AG09319 (cell line): ENCODE measurements at regions not wholly inside any gene's neighbourhood (a gene's known extent, or its start where the extent isn't known, plus 50 kb on each side); places are given as distances from the start of the nearest gene placed in this dataset.

Experiments
- DNase-seq: peaks from one replicate; pipeline ENCODE4 v3.0.0-alpha.2; 2010; ENCODE audit warnings: low read depth; ENCODE audit errors: extremely low read depth
- TF ChIP-seq, protein P1 (sequence below): IDR thresholded peaks from 2 replicates; pipeline ENCODE4 v1.5.1; 2011; ENCODE audit warnings: low read depth, mild to moderate bottlenecking, inconsistent platforms, low read length, moderate library complexity

DNA sequence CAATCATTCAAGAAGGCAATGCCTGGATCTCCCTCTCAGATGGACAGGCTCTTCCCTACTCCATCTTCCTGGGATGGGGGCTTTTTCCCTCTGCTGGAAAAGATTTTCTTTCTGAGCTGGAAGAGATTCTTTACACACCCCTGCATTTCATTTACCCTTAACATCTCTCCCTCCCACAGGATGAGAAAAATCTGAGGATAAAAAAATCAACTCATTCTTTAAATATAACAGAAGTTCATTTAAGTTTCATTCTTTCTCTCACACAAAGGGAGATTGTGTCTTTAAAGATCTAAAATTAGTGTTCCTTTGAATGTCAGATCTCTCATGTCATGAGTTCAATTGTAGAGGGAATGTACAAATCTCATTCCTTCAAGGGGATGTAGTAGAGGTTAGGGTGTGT is 109.0 kb downstream of the ZNF518B start:
- TF ChIP-seq, protein P1, sequence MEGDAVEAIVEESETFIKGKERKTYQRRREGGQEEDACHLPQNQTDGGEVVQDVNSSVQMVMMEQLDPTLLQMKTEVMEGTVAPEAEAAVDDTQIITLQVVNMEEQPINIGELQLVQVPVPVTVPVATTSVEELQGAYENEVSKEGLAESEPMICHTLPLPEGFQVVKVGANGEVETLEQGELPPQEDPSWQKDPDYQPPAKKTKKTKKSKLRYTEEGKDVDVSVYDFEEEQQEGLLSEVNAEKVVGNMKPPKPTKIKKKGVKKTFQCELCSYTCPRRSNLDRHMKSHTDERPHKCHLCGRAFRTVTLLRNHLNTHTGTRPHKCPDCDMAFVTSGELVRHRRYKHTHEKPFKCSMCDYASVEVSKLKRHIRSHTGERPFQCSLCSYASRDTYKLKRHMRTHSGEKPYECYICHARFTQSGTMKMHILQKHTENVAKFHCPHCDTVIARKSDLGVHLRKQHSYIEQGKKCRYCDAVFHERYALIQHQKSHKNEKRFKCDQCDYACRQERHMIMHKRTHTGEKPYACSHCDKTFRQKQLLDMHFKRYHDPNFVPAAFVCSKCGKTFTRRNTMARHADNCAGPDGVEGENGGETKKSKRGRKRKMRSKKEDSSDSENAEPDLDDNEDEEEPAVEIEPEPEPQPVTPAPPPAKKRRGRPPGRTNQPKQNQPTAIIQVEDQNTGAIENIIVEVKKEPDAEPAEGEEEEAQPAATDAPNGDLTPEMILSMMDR: no peak
- no peak for DNase-seq

DNA sequence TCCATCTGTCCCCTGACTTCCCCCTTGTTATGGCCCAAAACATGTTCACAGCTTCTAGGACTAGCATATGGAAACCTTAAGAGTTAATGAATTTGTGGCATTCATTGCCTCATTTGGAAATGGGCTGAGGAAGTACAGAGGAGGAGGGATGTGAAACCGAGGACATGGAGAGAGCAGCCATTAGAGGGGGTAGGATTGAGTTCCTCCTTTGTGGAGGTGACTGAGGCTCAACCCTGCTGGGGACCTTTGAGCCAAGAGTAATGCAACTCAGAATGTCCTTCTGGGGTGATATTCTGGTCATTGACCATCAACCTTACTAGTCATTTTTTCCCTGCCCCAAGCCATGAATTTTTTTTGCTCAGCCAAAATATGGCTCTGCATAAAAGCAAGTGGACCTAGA is 109.4 kb downstream of the ZNF518B start:
- DNase-seq: no peak
- TF ChIP-seq, protein P1: no peak

DNA sequence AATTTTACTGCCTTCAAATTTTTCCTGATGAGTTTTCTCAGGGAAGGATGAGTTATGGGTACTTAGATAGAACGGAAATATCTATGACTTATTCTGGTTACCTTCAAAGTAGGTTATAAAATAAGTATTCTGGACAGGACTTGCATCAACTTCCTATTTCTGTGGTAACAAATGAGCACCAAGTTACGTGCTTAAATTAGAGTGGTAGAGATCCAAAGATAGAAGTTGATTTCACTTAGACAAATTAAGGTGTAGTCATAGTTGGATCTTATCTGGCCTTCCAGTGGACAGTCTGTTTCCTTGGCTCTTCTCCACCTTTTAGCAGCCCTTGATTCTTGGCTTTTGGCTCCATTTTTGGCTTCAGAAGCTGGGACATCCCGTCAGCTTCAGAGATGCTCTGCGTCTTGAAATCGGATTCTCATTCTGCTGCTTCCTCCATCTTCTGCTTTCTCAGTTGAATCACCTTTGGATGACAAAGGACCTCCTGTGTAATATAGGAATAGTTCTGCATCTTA is 109.9 kb downstream of the ZNF518B start:
- TF ChIP-seq, protein P1: no peak
- no peak for DNase-seq

DNA sequence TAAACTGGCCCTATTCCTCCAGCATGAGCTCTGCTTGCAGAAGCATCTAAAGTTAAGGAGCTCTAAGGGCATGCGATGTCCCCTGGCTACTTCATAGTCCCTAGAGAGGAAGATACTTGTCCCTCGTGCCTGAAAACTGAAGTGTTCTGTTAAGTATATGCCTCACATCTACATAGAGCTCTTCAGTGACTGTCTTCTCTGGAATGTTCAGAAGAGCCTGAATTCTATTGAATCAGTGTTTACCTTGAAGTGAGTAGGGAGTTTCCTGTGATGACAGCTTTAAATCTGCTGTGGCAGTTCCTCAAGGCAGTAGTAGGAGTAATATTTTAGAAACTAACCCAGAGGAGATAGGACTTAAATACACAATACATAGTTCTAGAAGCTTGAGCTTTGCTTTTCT is 111.2 kb downstream of the ZNF518B start:
- no peak for DNase-seq

DNA sequence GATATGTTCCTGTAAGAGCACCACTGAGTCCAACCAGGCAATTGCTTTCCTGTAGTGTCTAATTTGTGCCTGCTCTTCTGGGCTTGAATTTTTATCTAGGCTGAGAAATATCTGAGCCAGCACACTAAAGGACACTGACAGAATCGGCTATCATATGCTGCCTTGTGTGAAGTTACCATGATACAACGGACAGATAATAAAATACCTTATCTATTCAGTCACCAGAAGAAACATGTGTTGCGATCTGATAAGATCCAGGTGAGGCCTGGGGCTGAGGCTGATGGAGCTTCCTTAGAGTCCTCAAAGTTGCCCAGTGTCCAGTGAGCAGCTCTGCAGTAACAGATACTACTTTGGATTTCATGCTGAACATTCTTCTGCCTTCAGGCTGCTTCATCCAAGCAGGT is 111.8 kb downstream of the ZNF518B start:
- no peak for DNase-seq
- TF ChIP-seq, protein P1: no peak

More for the DNA sequence above, 111.2 kb downstream of the ZNF518B start:
- TF ChIP-seq, protein P1: no peak

DNA sequence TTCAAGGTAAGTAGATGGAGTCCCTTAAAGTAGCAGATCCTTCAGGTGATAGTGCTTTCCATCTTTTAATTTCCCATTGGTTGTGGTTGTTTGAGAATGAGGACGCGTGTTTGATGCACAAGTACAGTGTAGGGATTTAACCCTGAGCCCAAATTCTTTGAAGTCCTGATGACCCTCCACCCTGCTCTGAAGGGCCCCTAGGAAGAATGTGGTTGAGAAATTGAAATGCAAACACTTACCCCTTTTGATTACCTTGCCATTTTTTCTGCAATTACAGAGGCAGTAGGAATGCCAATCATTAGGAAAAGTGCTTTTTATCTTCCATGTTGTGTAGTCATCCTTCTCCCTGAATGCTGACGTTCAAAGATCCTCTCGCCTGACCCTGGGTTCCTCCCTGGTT is 112.4 kb downstream of the ZNF518B start:
- no peak for DNase-seq
- TF ChIP-seq, protein P1: no peak

DNA sequence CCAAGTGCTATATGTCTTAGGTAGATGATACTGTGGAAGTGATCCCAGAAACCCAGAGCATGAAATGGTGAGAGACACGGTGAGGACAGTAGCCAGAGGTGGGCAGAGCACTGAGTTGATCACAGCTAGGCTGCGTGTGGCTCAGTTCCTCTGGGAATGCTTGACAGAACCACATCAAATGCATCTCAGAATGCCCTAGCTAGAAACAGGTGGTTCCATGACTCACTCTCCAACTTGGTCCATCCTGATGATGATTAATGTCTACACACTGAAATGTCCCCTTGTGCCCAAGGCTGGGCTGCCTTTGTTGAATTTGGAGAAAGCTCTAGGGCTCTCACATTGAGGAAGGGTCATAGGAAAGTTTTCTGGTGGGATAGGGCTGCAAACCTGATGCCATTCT is 113.6 kb downstream of the ZNF518B start:
- TF ChIP-seq, protein P1: no peak
- no peak for DNase-seq
